Aorta (tissue), 5 donors: ENCODE measurements at regions not wholly inside any gene's neighbourhood (a gene's known extent, or its start where the extent isn't known, plus 50 kb on each side); places are given as distances from the start of the nearest gene placed in this dataset.

Source experiments
- ATAC-seq: fragments of 200-7000 bp; cut with Tn5 transposase; one replicate; pipeline ENCODE4 v1.9.1; 2022; ENCODE audit warnings: moderate library complexity; ENCODE audit not compliant: low FRiP score
- DNase-seq, 2 donors: peaks; one replicate each; pipeline ENCODE4 v3.0.0-alpha.2; 2020
- H3K27ac ChIP-seq, 2 donors: one replicate each; pipeline ENCODE4 v1.5.1; 2013; ENCODE audit warnings: low read length in 2 of 2, mild to moderate bottlenecking in 2 of 2, moderate library complexity in 2 of 2, control low read depth in 1 of 2, inconsistent platforms in 1 of 2, low read depth in 1 of 2
- H3K27me3 ChIP-seq, 2 donors: one replicate each; pipeline ENCODE4 v1.6.1; 2013; ENCODE audit warnings: control low read depth in 1 of 2, low read length in 1 of 2, mild to moderate bottlenecking in 1 of 2, moderate library complexity in 1 of 2; ENCODE audit not compliant: insufficient read depth in 2 of 2, control insufficient read depth in 1 of 2
- H3K36me3 ChIP-seq, 2 donors: one replicate each; pipeline ENCODE4 v1.6.1; 2013; ENCODE audit warnings: control low read depth in 1 of 2, low read length in 1 of 2, mild to moderate bottlenecking in 1 of 2; ENCODE audit not compliant: insufficient read depth in 2 of 2, control insufficient read depth in 1 of 2
- H3K4me1 ChIP-seq, 2 donors: one replicate each; pipeline ENCODE4 v1.6.1; 2013; ENCODE audit warnings: low read length in 2 of 2, control low read depth in 1 of 2, mild to moderate bottlenecking in 1 of 2, moderate library complexity in 1 of 2; ENCODE audit not compliant: insufficient read depth in 2 of 2, control insufficient read depth in 1 of 2
- H3K4me3 ChIP-seq, 2 donors: one replicate each; pipeline ENCODE4 v1.5.1; 2013; ENCODE audit warnings: low read length in 2 of 2, control low read depth in 1 of 2, mild to moderate bottlenecking in 1 of 2
- H3K9me3 ChIP-seq: one replicate; pipeline ENCODE4 v1.6.1; 2013; ENCODE audit warnings: mild to moderate bottlenecking, low read length; ENCODE audit not compliant: control insufficient read depth
- WGBS, 2 donors: extraction: QIAGEN DNeasy Blood & Tissue Kit; methylation state at CpG; one replicate each; pipeline ENCODE4 v1.1.7; 2013; 5-methylcytosine and 5-hydroxymethylcytosine counted together
- intact Hi-C, 2 donors: fragments of 100-400 bp; cut with DNase I; formaldehyde crosslinking; loops; one replicate each; pipeline versions ENCODE4 v1.14.2 to v1.15.0; 2022
- donor health status: healthy with polysubstance abuse.
- donor health status: Bipolar disorder and iron deficiency.
- donor health status: DM: no; HTN: no; CAD: no.
- donor health status: DM: no; HTN: no; CAD: no.
- donor health status: DM: yes; HTN: yes; CAD: no.

GRCh38 chr10:4503076-4503475, 322.9 kb upstream of the AKR1E2 start:
- intact Hi-C loops, result loop anchor here in 1 of 2 donors (5.0 kb wide), 1 partner anchor 34 kb away; no protein-coding TSS in a partner anchor
- H3K27me3 ChIP-seq, result no peaks in the 10 kb centered on the region
- ATAC-seq (no peak), DNase-seq (no peak)
- H3K4me3 ChIP-seq, result no peak overlapping the region
- no peaks in the 10 kb centered on the region for H3K9me3 ChIP-seq
- peaks cover 0 to 3% of the 10 kb centered on the region in 2 donors for H3K36me3 ChIP-seq
- peaks cover 0 to 4% of the 10 kb centered on the region in 2 donors for H3K4me1 ChIP-seq
- no peak overlapping the region for H3K27ac ChIP-seq
- 89 to 90% methylated on average over 2 of the region's 2 CpGs for WGBS, 2 donors

DNA sequence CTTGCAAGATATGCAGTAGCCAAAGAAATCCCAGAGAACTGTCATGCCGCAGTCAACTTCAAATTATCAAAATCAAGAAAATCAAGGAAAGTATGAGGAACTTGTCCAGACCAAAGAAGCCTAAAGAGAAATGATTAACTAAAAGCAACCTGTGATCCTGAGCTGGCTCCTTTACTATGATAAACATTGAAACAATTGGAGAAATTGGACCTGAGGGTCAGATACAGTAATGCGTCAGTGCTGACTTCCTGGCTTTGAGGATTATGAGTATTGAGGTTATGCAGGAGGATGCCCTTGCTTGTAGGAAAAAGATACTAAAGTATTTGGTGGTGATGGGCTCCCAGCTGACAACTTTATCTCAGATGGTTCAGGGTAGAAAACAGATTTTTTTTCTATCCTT, 324.7 kb upstream of the AKR1E2 start:
- H3K27me3 ChIP-seq, result no peaks in the 10 kb centered on the region
- H3K36me3 ChIP-seq, result peaks cover 0 to 3% of the 10 kb centered on the region in 2 donors
- ATAC-seq (no peak), DNase-seq (no peak)
- no peak overlapping the region for H3K27ac ChIP-seq
- H3K4me1 ChIP-seq, result peaks cover 2 to 4% of the 10 kb centered on the region in 2 donors
- H3K4me3 ChIP-seq, result no peak overlapping the region
- H3K9me3 ChIP-seq, result no peaks in the 10 kb centered on the region
- WGBS, 2 donors, result 91 to 93% methylated on average over 2 of the region's 2 CpGs
- intact Hi-C loops, result loop anchor here in 1 of 2 donors (5.0 kb wide), 1 partner anchor 36 kb away; no protein-coding TSS in a partner anchor

GRCh38 chr10:4498711-4499251, 327.2 kb upstream of the AKR1E2 start:
- intact Hi-C loops, result loop anchor here in 1 of 2 donors (5.0 kb wide), 1 partner anchor 151 kb away; no protein-coding TSS in a partner anchor
- Histone ChIP-seq H3K27ac (peak overlapping the region; percentile 78 to 94), H3K4me3 (no peak overlapping the region), H3K4me1 (peaks cover 0 to 2% of the 10 kb centered on the region in 2 donors), H3K9me3 (no peaks in the 10 kb centered on the region), H3K36me3 (peaks cover 0 to 3% of the 10 kb centered on the region in 2 donors), H3K27me3 (no peaks in the 10 kb centered on the region)
- 3 to 8% methylated on average over 6 of the region's 6 CpGs for WGBS, 2 donors
- DNase-seq, result no peak
- peak; percentile 72 for ATAC-seq

DNA sequence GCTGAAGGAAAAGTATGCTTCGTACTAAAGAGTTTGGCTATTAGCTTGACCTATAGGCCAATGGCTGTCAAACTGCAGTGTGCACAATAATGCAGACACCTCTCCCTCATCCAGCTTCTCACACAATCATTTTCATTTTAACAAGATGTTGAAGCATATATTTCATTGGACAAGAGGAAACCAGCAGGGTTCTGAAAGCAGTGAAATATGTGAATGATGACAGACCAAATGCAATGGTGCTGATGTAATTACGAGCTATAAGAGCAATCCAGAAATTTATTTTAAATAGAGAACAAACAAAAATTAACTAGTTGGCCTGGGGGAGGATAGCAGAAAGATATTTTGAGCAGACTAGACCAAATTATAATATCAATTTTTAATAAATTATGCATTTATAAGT, 331.5 kb upstream of the AKR1E2 start:
- Histone ChIP-seq H3K27me3 (no peaks in the 10 kb centered on the region), H3K4me3 (no peak overlapping the region), H3K27ac (no peak overlapping the region), H3K4me1 (peaks cover 0 to 2% of the 10 kb centered on the region in 2 donors), H3K9me3 (no peaks in the 10 kb centered on the region), H3K36me3 (no peaks in the 10 kb centered on the region)
- 84 to 89% methylated on average over 2 of the region's 2 CpGs for WGBS, 2 donors
- intact Hi-C loops, result no loop called here
- no peak for ATAC-seq
- no peak for DNase-seq

GRCh38 chr10:4492202-4492601, 333.8 kb upstream of the AKR1E2 start:
- ATAC-seq (no peak), DNase-seq (no peak)
- intact Hi-C loops, result no loop called here
- no peak overlapping the region for H3K27ac ChIP-seq
- H3K4me1 ChIP-seq, result no peaks in the 10 kb centered on the region
- no peaks in the 10 kb centered on the region for H3K27me3 ChIP-seq
- H3K36me3 ChIP-seq, result no peaks in the 10 kb centered on the region
- WGBS, 2 donors, result 96 to 97% methylated on average over 6 of the region's 6 CpGs
- no peaks in the 10 kb centered on the region for H3K9me3 ChIP-seq
- H3K4me3 ChIP-seq, result no peak overlapping the region

DNA sequence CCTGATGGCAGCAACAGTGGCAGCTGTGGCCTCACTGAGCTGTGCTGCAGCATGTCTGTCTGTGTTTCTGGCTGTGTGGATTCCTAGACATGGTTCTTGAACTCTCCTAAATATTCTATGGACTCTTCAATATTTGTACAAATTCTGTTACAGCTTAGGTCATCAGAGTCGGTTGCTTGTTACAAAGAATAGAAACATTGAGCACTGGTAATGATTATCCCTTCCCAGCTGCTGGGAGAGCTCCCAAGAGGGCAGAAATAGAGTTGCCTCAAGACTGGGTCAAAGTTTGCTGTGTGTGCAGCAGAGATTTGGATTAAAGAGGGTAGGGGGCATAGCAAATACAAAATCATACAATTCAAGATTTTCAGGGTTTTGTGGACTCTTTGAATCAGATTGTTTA, 337.1 kb upstream of the AKR1E2 start:
- Histone ChIP-seq H3K27ac (no peak overlapping the region), H3K4me3 (no peak overlapping the region), H3K9me3 (no peaks in the 10 kb centered on the region), H3K36me3 (no peaks in the 10 kb centered on the region), H3K4me1 (no peaks in the 10 kb centered on the region), H3K27me3 (no peaks in the 10 kb centered on the region)
- WGBS, 2 donors, result 10 to 19% methylated on average over 1 of the region's 1 CpG
- intact Hi-C loops, result no loop called here
- ATAC-seq (no peak), DNase-seq (no peak)

GRCh38 chr10:4485636-4486035, 340.4 kb upstream of the AKR1E2 start:
- 90 to 91% methylated on average over 3 of the region's 3 CpGs for WGBS, 2 donors
- no peak for ATAC-seq

GRCh38 chr10:4483811-4484210, 342.2 kb upstream of the AKR1E2 start:
- H3K4me3 ChIP-seq, result no peak overlapping the region
- WGBS, 2 donors, result 65 to 78% methylated on average over 4 of the region's 4 CpGs
- H3K4me1 ChIP-seq, result no peaks in the 10 kb centered on the region
- no peaks in the 10 kb centered on the region for H3K9me3 ChIP-seq
- H3K36me3 ChIP-seq, result no peaks in the 10 kb centered on the region
- no peaks in the 10 kb centered on the region for H3K27me3 ChIP-seq
- intact Hi-C loops, result no loop called here
- DNase-seq (no peak), ATAC-seq (no peak)
- H3K27ac ChIP-seq, result no peak overlapping the region

More at GRCh38 chr10:4485636-4486035, 340.4 kb upstream of the AKR1E2 start:
- Histone ChIP-seq H3K27ac (no peak overlapping the region), H3K4me3 (no peak overlapping the region), H3K36me3 (no peaks in the 10 kb centered on the region), H3K4me1 (no peaks in the 10 kb centered on the region), H3K9me3 (no peaks in the 10 kb centered on the region), H3K27me3 (no peaks in the 10 kb centered on the region)
- no peak for DNase-seq
- intact Hi-C loops, result no loop called here

GRCh38 chr10:4482659-4483058, 343.3 kb upstream of the AKR1E2 start:
- no peaks in the 10 kb centered on the region for H3K4me1 ChIP-seq
- H3K9me3 ChIP-seq, result no peaks in the 10 kb centered on the region
- no peak overlapping the region for H3K4me3 ChIP-seq
- H3K27ac ChIP-seq, result no peak overlapping the region
- no peaks in the 10 kb centered on the region for H3K27me3 ChIP-seq
- intact Hi-C loops, result no loop called here
- no peaks in the 10 kb centered on the region for H3K36me3 ChIP-seq
- ATAC-seq (no peak), DNase-seq (no peak)
